OCI-LY1 (cell line): ENCODE measurements at regions not wholly inside any gene's neighbourhood (a gene's known extent, or its start where the extent isn't known, plus 50 kb on each side); places are given as distances from the start of the nearest gene placed in this dataset.

ENCODE experiments used
- EZH2 ChIP-seq: fragments of 200-600 bp; sonication (generic), shearing (Covaris generic); IDR thresholded peaks from 2 replicates; pipeline ENCODE4 v1.8.0; 2017; ENCODE audit warnings: borderline replicate concordance, mixed run types, mild to moderate bottlenecking, antibody characterized with exemption, low read length, moderate library complexity, mixed read lengths
- TF ChIP-seq, protein P1 (sequence below): fragments of 200-600 bp; sonication (generic), shearing (Covaris generic); IDR thresholded peaks from 2 replicates; pipeline ENCODE4 v1.5.1; 2017; ENCODE audit warnings: mild to moderate bottlenecking, antibody characterized with exemption, low read length, moderate library complexity, mixed read lengths

DNA sequence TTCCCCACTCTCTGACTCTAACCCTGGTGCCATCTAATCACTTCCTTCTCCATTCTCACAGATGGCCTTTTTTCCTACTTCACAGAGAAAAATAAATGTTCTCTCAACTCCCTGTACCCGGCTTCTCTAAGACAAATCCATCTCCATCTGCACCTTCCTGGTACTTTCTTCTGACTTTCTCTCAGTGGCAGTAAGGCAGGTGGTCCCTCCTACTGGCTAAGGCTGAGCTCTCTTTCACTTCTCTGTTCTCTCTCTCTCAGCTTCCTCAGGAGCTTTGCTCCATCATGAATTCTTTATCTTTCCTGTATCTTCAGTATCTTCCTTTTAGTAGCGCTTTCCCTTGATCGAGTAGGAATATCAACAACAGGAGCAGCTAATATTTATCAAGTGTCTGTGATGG lies 421.6 kb downstream of the TMEM135 start:
- TF ChIP-seq, protein P1, sequence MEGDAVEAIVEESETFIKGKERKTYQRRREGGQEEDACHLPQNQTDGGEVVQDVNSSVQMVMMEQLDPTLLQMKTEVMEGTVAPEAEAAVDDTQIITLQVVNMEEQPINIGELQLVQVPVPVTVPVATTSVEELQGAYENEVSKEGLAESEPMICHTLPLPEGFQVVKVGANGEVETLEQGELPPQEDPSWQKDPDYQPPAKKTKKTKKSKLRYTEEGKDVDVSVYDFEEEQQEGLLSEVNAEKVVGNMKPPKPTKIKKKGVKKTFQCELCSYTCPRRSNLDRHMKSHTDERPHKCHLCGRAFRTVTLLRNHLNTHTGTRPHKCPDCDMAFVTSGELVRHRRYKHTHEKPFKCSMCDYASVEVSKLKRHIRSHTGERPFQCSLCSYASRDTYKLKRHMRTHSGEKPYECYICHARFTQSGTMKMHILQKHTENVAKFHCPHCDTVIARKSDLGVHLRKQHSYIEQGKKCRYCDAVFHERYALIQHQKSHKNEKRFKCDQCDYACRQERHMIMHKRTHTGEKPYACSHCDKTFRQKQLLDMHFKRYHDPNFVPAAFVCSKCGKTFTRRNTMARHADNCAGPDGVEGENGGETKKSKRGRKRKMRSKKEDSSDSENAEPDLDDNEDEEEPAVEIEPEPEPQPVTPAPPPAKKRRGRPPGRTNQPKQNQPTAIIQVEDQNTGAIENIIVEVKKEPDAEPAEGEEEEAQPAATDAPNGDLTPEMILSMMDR: no peak
- no peak for TF ChIP-seq EZH2
